Heart right ventricle (tissue), 16 donors: ENCODE measurements at regions not wholly inside any gene's neighbourhood (a gene's known extent, or its start where the extent isn't known, plus 50 kb on each side); places are given as distances from the start of the nearest gene placed in this dataset.

ENCODE experiments used
- ATAC-seq, 8 donors: fragments of 200-7000 bp; cut with Tn5 transposase; one replicate each; pipeline ENCODE4 v1.9.1; 2020; ENCODE audit warnings: mild to moderate bottlenecking in 8 of 8, moderate library complexity in 8 of 8, moderate number of reproducible peaks in 1 of 8
- DNase-seq, 2 donors: peaks; one replicate each; pipeline ENCODE4 v3.0.0-alpha.2; 2020
- H3K27ac ChIP-seq, 10 donors: fragments of 200-600 bp; sonication (generic) in 2 of 10; one replicate each; pipeline versions ENCODE4 v1.5.0 to v1.8.0; 2020 to 2022; ENCODE audit warnings: mild to moderate bottlenecking in 3 of 10
- H3K27me3 ChIP-seq, 7 donors: fragments of 200-600 bp; one replicate each; pipeline ENCODE4 v1.8.0; 2021 to 2022; ENCODE audit warnings: mild to moderate bottlenecking in 2 of 7
- H3K36me3 ChIP-seq, 9 donors: fragments of 200-600 bp; sonication (generic) in 1 of 9; one replicate each; pipeline versions ENCODE4 v1.5.0 to v1.8.0; 2020 to 2022; ENCODE audit warnings: mild to moderate bottlenecking in 2 of 9
- H3K4me1 ChIP-seq, 9 donors: fragments of 200-600 bp; sonication (generic) in 1 of 9; one replicate each; pipeline versions ENCODE4 v1.5.0 to v1.8.0; 2020 to 2022; ENCODE audit warnings: mild to moderate bottlenecking in 4 of 9
- H3K4me3 ChIP-seq, 10 donors: fragments of 200-600 bp; sonication (generic) in 2 of 10; one replicate each; pipeline versions ENCODE4 v1.5.0 to v1.8.0; 2020 to 2022; ENCODE audit warnings: mild to moderate bottlenecking in 7 of 10, moderate library complexity in 2 of 10
- H3K9me3 ChIP-seq, 11 donors: fragments of 200-600 bp in 10 of 11; sonication (generic) in 2 of 11; one replicate each; pipeline versions ENCODE4 v1.5.0 to v1.8.0; 2013 to 2022; ENCODE audit warnings: mild to moderate bottlenecking in 2 of 11, control low read depth in 1 of 11, moderate library complexity in 1 of 11
- WGBS, 2 donors: extraction: QIAGEN DNeasy Blood & Tissue Kit; methylation state at CpG; one replicate each; pipeline ENCODE4 v1.1.7; 2013; ENCODE audit warnings: inconsistent platforms in 1 of 2; 5-methylcytosine and 5-hydroxymethylcytosine counted together
- intact Hi-C, 10 donors: fragments of 100-400 bp; cut with DNase I; formaldehyde crosslinking; loops; one replicate each; pipeline versions ENCODE4 v1.11.1 to v1.14.2; 2022
- TF ChIP-seq, protein P1 (sequence below), 9 donors: fragments of 200-600 bp; sonication (generic) in 2 of 9; IDR thresholded peaks; one replicate each; pipeline versions ENCODE4 v1.5.0 to v1.8.0; 2021 to 2022; ENCODE audit warnings: antibody characterized with exemption in 9 of 9, mild to moderate bottlenecking in 5 of 9, moderate library complexity in 1 of 9
- donor health status: Arrhythmogenic right ventricular cardiomyopathy.
- donor health status: ischemic (EF 13 %, LVEDD 7.1; RV severe dilation, severe dysfunction).
- donor health status: healthy with polysubstance abuse.
- donor health status: DM: no; HTN: yes; CAD: no.
- donor health status: DM: no; HTN: no; CAD: no.
- donor health status: ischemic (EF 25% LVEDD 6.9; RV normal size, moderate dysfunction).
- donor health status: ischemic (EF 25% LVEDD 5.7; RV mildly dilated, moderate dysfunction).
- donor health status: healthy.
- donor health status: DM: yes; HTN: yes; CAD: no.
- donor health status: Ischemic cardiomyopathy.
- donor health status: ischemic (EF 35%, LVEDD 5.7; RV mildly dilated, moderate dysfunction).
- donor health status: nonischemic (EF 11% LVEDD 7.7; RV severe dilation, severe dysfunction).
- donor health status: DM: yes; HTN: yes; CAD: no.
- donor health status: PGD.
- donor health status: ischemic (EF 29% LVEDD 5.4; RV normal size, mild dysfunction).
- donor health status: nonischemic (EF 23%, LVEDD 6.1; RV moderate dilation, normal function).

DNA sequence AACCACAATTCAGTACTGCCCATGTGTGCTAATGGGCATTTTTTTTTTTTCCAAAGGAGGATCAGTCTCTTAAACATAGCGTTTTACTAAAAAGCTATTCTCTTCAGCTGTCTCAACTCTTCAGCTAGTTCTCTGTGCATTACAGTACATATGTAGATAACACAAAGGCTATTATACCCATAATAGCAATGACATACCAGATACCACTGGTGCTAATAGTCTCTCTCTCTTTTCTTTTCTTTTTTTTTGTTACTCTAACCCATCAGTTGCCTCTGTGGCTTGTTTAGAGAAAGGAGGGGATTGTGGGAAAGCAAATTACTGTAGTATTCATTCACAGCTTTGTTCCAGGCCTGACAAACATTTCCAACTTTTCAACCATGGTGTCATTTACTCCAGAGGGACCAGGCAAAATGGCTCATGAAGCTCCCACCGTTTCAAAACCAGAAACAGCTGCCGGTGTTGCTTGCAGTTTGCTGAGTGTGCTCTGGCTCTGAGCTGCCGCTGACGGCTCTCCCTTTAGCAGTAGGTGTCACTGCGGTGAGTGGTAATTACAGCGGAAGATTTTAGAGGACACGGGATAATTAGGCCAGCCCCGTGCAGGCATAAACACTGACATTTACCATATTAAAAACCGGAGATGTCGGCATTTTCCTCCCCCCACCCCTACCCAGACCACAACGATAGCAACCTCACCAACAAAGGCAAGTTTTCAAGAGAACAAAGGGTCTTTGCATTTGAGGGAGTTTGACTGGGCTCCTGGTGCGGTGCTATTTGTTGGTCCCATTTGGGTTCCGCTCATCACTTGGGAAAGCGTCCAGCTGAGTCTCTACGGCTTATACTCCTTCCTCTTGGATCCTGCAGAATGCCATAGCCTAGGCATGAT, 1005.5 kb downstream of the KCNMA1 start:
- Histone ChIP-seq H3K27me3 (peaks cover 0 to 5% (median 0%) of the 10 kb centered on the region in 7 donors), H3K27ac (peak overlapping the region in 5 of 10 donors; percentile 25 to 48 (median 31)), H3K4me1 (peaks cover 0 to 16% (median 5%) of the 10 kb centered on the region in 9 donors), H3K9me3 (no peaks in the 10 kb centered on the region), H3K4me3 (peak overlapping the region in 3 of 10 donors; percentile 6 to 16 (median 9)), H3K36me3 (no peaks in the 10 kb centered on the region)
- DNase-seq: peak in 1 of 2 donors; percentile 16
- TF ChIP-seq, protein P1, sequence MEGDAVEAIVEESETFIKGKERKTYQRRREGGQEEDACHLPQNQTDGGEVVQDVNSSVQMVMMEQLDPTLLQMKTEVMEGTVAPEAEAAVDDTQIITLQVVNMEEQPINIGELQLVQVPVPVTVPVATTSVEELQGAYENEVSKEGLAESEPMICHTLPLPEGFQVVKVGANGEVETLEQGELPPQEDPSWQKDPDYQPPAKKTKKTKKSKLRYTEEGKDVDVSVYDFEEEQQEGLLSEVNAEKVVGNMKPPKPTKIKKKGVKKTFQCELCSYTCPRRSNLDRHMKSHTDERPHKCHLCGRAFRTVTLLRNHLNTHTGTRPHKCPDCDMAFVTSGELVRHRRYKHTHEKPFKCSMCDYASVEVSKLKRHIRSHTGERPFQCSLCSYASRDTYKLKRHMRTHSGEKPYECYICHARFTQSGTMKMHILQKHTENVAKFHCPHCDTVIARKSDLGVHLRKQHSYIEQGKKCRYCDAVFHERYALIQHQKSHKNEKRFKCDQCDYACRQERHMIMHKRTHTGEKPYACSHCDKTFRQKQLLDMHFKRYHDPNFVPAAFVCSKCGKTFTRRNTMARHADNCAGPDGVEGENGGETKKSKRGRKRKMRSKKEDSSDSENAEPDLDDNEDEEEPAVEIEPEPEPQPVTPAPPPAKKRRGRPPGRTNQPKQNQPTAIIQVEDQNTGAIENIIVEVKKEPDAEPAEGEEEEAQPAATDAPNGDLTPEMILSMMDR (IDR thresholded peaks at IDR 0.05): no peak
- intact Hi-C loops: loop anchor here in 2 of 10 donors (10.0 kb wide), 2 partner anchors 143 to 353 kb away; no protein-coding TSS in a partner anchor
- peak in 7 of 8 donors; percentile 67 to 86 (median 81) for ATAC-seq
- WGBS, 2 donors: 29 to 31% methylated on average over 16 of the region's 16 CpGs

DNA sequence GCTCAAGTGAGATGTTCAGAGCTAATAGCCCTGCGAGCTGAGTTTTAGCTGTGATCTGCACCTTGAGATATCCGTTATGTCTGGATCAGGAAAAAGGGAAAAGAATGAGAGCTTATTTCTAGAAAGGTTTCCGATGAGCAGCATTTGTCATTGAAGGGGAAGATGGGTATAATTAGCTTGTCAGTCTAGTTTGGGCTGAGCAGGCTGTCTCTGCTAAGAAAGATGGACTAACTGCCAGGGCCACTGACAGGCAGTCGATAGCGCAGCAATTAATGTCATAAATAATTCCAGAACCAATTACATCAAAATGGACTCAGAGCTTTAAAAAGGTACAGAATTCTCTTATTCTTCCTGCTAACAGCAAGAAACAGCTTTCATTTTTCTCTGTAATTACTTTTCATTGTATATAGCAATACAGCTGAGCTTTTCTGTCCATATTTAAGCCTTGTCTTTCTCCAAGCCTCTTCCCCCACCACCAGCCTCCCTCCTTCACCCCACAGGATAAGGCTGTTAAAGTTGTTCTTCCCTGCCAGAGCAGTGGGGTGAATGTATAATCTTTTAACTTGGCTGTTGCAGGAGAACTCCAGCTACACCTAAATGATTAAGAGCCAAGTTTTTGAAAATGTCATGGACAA, 1006.5 kb downstream of the KCNMA1 start:
- 91 to 93% methylated on average over 5 of the region's 5 CpGs for WGBS, 2 donors
- no peak overlapping the region for H3K4me3 ChIP-seq
- ATAC-seq (no peak), DNase-seq (no peak)
- H3K36me3 ChIP-seq: no peaks in the 10 kb centered on the region
- H3K27me3 ChIP-seq: peaks cover 0 to 5% (median 0%) of the 10 kb centered on the region in 7 donors
- TF ChIP-seq, protein P1 (IDR thresholded peaks at IDR 0.05): no peak
- H3K4me1 ChIP-seq: peaks cover 3 to 23% (median 11%) of the 10 kb centered on the region in 9 donors
- no peaks in the 10 kb centered on the region for H3K9me3 ChIP-seq
- H3K27ac ChIP-seq: peak overlapping the region in 2 of 10 donors; percentile 28 to 48
- intact Hi-C loops: loop anchor here in 2 of 10 donors (10.0 kb wide), 2 partner anchors 144 to 354 kb away; no protein-coding TSS in a partner anchor

DNA sequence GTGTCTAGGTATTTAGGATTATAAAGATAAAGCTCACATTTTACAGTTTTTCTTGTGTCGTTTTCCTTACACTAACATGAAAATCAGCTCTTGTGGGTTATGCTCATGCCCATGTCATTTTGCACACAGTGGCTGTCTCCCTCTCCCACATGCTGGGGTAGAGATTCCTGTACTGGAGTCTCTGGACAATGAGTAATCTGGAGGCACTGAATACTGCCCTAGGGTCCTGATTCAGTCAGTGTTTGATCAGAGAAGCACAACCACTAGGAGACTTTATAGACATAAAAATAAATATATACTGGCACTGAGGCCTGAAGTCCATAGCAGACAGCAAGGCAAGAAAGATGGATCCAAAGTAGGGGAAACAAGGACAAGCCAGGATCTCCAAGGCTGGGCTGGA, 1008.8 kb downstream of the KCNMA1 start:
- 72 to 80% methylated on average over 1 of the region's 1 CpG for WGBS, 2 donors
- TF ChIP-seq, protein P1 (IDR thresholded peaks at IDR 0.05): no peak
- DNase-seq: no peak
- intact Hi-C loops: loop anchor here in 1 of 10 donors (10.0 kb wide), 1 partner anchor 146 kb away; no protein-coding TSS in a partner anchor
- no peak overlapping the region for H3K4me3 ChIP-seq
- peaks cover 0 to 5% (median 0%) of the 10 kb centered on the region in 7 donors for H3K27me3 ChIP-seq
- H3K36me3 ChIP-seq: no peaks in the 10 kb centered on the region
- no peaks in the 10 kb centered on the region for H3K9me3 ChIP-seq
- peaks cover 3 to 31% (median 11%) of the 10 kb centered on the region in 9 donors for H3K4me1 ChIP-seq
- no peak overlapping the region for H3K27ac ChIP-seq
- no peak for ATAC-seq

DNA sequence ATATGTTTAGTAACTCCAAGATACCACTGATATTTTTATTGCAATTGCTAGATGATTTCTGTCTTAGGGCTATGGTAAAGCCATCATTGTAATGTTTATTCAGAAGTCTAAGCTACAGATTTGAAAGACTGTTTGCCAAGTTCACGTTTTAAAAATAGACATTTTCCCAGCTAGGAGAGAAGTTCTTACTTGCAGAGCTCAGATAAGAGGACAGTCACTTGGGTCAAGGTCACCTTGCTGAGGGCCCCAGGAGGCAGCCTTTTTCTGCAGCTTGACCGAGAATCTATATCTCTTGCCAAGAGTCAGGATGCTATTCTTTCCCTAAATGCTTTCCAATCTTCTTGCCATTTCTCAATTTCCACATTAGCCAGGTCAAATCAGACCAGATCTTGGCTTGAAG, 1011.2 kb downstream of the KCNMA1 start:
- TF ChIP-seq, protein P1 (IDR thresholded peaks at IDR 0.05): no peak
- Histone ChIP-seq H3K27ac (peak overlapping the region in 8 of 10 donors; percentile 26 to 59 (median 34)), H3K9me3 (no peaks in the 10 kb centered on the region), H3K27me3 (no peaks in the 10 kb centered on the region), H3K36me3 (no peaks in the 10 kb centered on the region), H3K4me1 (peaks cover under 1 to 17% (median 6%) of the 10 kb centered on the region in 9 donors), H3K4me3 (no peak overlapping the region)
- 9 to 10% methylated on average over 2 of the region's 2 CpGs for WGBS, 2 donors
- ATAC-seq (peak; percentile 46 to 93 (median 76)), DNase-seq (peak; percentile 40 to 59)
- intact Hi-C loops: loop anchor here in 1 of 10 donors (10.0 kb wide), 1 partner anchor 148 kb away; no protein-coding TSS in a partner anchor
